SK-N-SH (cell line): ENCODE measurements at regions not wholly inside any gene's neighbourhood (a gene's known extent, or its start where the extent isn't known, plus 50 kb on each side); places are given as distances from the start of the nearest gene placed in this dataset.

Experiments
- CTCF ChIA-PET: fragments of 300-600, 350-600 bp; formaldehyde crosslinking; extraction: SDS; loops from one replicate; lab custom pipeline; 2021; lab: Yijun Ruan, JAX
- POLR2A ChIA-PET: fragments of 350-600 bp; sonication (Branson Sonifier 250); formaldehyde crosslinking; extraction: SDS; loops from one replicate; lab custom pipeline; 2020; ENCODE audit warnings: antibody characterized with exemption, inconsistent platforms; lab: Yijun Ruan, JAX
- DNase-seq: peaks from one replicate; pipeline ENCODE4 v3.0.0; 2012
- H2AFZ ChIP-seq: fragments of 200-600 bp; sonication (generic); 2 replicates; pipeline ENCODE4 v1.8.1; 2016; ENCODE audit warnings: antibody characterized with exemption, mild to moderate bottlenecking, low read depth
- H3F3A ChIP-seq: fragments of 200-600 bp; sonication (generic); replicated peaks from 2 replicates; pipeline ENCODE3; 2016; ENCODE audit warnings: antibody characterized with exemption, mild to moderate bottlenecking; ENCODE audit not compliant: insufficient read depth
- H3K27ac ChIP-seq, 2 experiments: fragments of 200-500 bp in 1 of 2; fragments of 200-600 bp in 1 of 2; sonication (Bioruptor generic) in 1 of 2; sonication (generic), shearing (Covaris generic) in 1 of 2; 2 replicates each; pipeline versions ENCODE4 v1.5.1 to v1.6.1; 2014 to 2016; ENCODE audit warnings: low read depth in 2 of 2, inconsistent platforms in 1 of 2, low read length in 1 of 2, mild to moderate bottlenecking in 1 of 2, mixed read lengths in 1 of 2
- H3K27me3 ChIP-seq: fragments of 200-600 bp; sonication (generic), shearing (Covaris generic); 2 replicates; pipeline ENCODE4 v1.6.1; 2016; ENCODE audit warnings: mixed run types; ENCODE audit not compliant: insufficient read depth
- H3K36me3 ChIP-seq, 2 experiments: fragments of 200-500 bp in 1 of 2; fragments of 200-600 bp in 1 of 2; sonication (Bioruptor generic) in 1 of 2; sonication (generic) in 1 of 2; replicated peaks in 1 of 2; 2 replicates each; pipeline versions ENCODE3 to v1.5.1; 2014 to 2016; ENCODE audit warnings: low read length in 1 of 2, mild to moderate bottlenecking in 1 of 2; ENCODE audit not compliant: insufficient read depth in 2 of 2, control insufficient read depth in 1 of 2
- H3K4me1 ChIP-seq, 2 experiments: fragments of 200-500 bp in 1 of 2; fragments of 200-600 bp in 1 of 2; sonication (Bioruptor generic) in 1 of 2; sonication (generic), shearing (Covaris generic) in 1 of 2; 2 replicates each; pipeline versions ENCODE4 v1.5.1 to v1.6.1; 2014 to 2016; ENCODE audit warnings: low read depth in 1 of 2, low read length in 1 of 2, mixed run types in 1 of 2; ENCODE audit not compliant: insufficient read depth in 2 of 2, control insufficient read depth in 1 of 2
- H3K4me2 ChIP-seq: fragments of 200-600 bp; sonication (generic), shearing (Covaris generic); 2 replicates; pipeline ENCODE4 v1.6.1; 2017; ENCODE audit warnings: mixed run types
- H3K4me3 ChIP-seq, 2 experiments: fragments of 200-500 bp in 1 of 2; fragments of 200-600 bp in 1 of 2; sonication (Bioruptor generic) in 1 of 2; sonication (generic), shearing (Covaris generic) in 1 of 2; 2 replicates each; pipeline versions ENCODE4 v1.5.1 to v1.8.1; 2014 to 2016; ENCODE audit warnings: low read depth in 2 of 2, inconsistent platforms in 1 of 2, low read length in 1 of 2, mild to moderate bottlenecking in 1 of 2, mixed read lengths in 1 of 2, moderate library complexity in 1 of 2
- H3K79me2 ChIP-seq: fragments of 200-600 bp; sonication (generic); 2 replicates; pipeline ENCODE4 v1.8.1; 2017; ENCODE audit warnings: mild to moderate bottlenecking; ENCODE audit not compliant: insufficient read depth
- H3K9ac ChIP-seq: fragments of 200-600 bp; sonication (generic); 2 replicates; pipeline ENCODE4 v1.6.1; 2017; ENCODE audit warnings: mixed run types
- H3K9me2 ChIP-seq: fragments of 200-600 bp; sonication (generic); 2 replicates; pipeline ENCODE4 v1.6.1; 2017; ENCODE audit warnings: mixed run types
- H3K9me3 ChIP-seq: fragments of 200-600 bp; sonication (generic); 2 replicates; pipeline ENCODE4 v1.6.1; 2017; ENCODE audit warnings: mixed run types, mild to moderate bottlenecking, moderate library complexity
- H4K20me1 ChIP-seq: fragments of 200-600 bp; sonication (generic); 2 replicates; pipeline ENCODE4 v1.6.1; 2017; ENCODE audit warnings: mild to moderate bottlenecking, mixed run types; ENCODE audit not compliant: insufficient read depth
- CHD2 ChIP-seq: fragments of 150-350 bp; IDR thresholded peaks from 2 replicates; pipeline ENCODE4 v1.6.1; 2018; ENCODE audit warnings: low read length; ENCODE audit not compliant: partially characterized antibody
- ELF1 ChIP-seq: IDR thresholded peaks from 2 replicates; pipeline ENCODE4 v1.4.0; 2012
- EP300 ChIP-seq, 2 experiments: IDR thresholded peaks; 2 replicates each; pipeline versions ENCODE4 v1.4.0 to v1.6.1; 2012; ENCODE audit warnings: borderline replicate concordance in 1 of 2, low read depth in 1 of 2, low read length in 1 of 2
- FOXJ3 ChIP-seq: sonication (generic); formaldehyde crosslinking; IDR thresholded peaks from 2 replicates; pipeline ENCODE4 v1.5.1; 2020; ENCODE audit warnings: mild to moderate bottlenecking, missing genetic modification reagents
- FOXM1 ChIP-seq: IDR thresholded peaks from 2 replicates; pipeline ENCODE4 v1.4.0; 2012; ENCODE audit warnings: low read depth, mild to moderate bottlenecking
- GABPA ChIP-seq: IDR thresholded peaks from 2 replicates; pipeline ENCODE4 v1.4.0; 2012; ENCODE audit warnings: low read depth, mild to moderate bottlenecking
- MAX ChIP-seq: IDR thresholded peaks from 2 replicates; pipeline ENCODE4 v1.4.0; 2012; ENCODE audit warnings: low read depth
- NFIC ChIP-seq: IDR thresholded peaks from 2 replicates; pipeline ENCODE4 v1.4.0; 2012; ENCODE audit warnings: borderline replicate concordance
- NRF1 ChIP-seq: IDR thresholded peaks from 2 replicates; pipeline ENCODE4 v1.6.1; 2012; ENCODE audit warnings: low read depth, mild to moderate bottlenecking, low read length
- POLR2AphosphoS5 ChIP-seq: IDR thresholded peaks from 2 replicates; pipeline ENCODE4 v1.6.1; 2012; ENCODE audit warnings: low read depth, low read length
- RAD21 ChIP-seq: IDR thresholded peaks from 2 replicates; pipeline ENCODE4 v1.6.1; 2012; ENCODE audit warnings: mild to moderate bottlenecking, low read length
- RCOR1 ChIP-seq: fragments of 150-350 bp; IDR thresholded peaks from 2 replicates; pipeline ENCODE4 v1.6.1; 2017; ENCODE audit warnings: antibody characterized with exemption, low read length
- RFX5 ChIP-seq: IDR thresholded peaks from 2 replicates; pipeline ENCODE4 v1.6.1; 2012; ENCODE audit warnings: mild to moderate bottlenecking, improper control_type of control experiment, low read length
- RXRA ChIP-seq: IDR thresholded peaks from 2 replicates; pipeline ENCODE4 v1.4.0; 2012; ENCODE audit warnings: low read depth, mild to moderate bottlenecking, borderline replicate concordance
- SIN3A ChIP-seq: IDR thresholded peaks from 2 replicates; pipeline ENCODE4 v1.6.1; 2012; ENCODE audit warnings: low read depth, mild to moderate bottlenecking, low read length, moderate library complexity, borderline replicate concordance
- SMC3 ChIP-seq: IDR thresholded peaks from 2 replicates; pipeline ENCODE4 v1.6.1; 2012; ENCODE audit warnings: low read depth, low read length, improper control_type of control experiment
- TCF12 ChIP-seq: IDR thresholded peaks from 2 replicates; pipeline ENCODE4 v1.4.0; 2012
- YY1 ChIP-seq: IDR thresholded peaks from 2 replicates; pipeline ENCODE4 v1.4.0; 2012; ENCODE audit warnings: low read depth, mild to moderate bottlenecking
- ZBTB33 ChIP-seq: IDR thresholded peaks from 2 replicates; pipeline ENCODE4 v1.4.0; 2012; ENCODE audit warnings: low read depth, borderline replicate concordance
- WGBS: methylation state at CpG from one replicate; pipeline ENCODE4 v1.1.6; 2017; ENCODE audit warnings: low lambda C conversion rate; 5-methylcytosine and 5-hydroxymethylcytosine counted together
- TF ChIP-seq, protein P1 (sequence below): fragments of 200-600 bp; sonication (generic); IDR thresholded peaks from 2 replicates; pipeline ENCODE4 v1.6.1; 2017; ENCODE audit warnings: antibody characterized with exemption, mild to moderate bottlenecking, moderate library complexity
- TF ChIP-seq, protein P2 (sequence below): IDR thresholded peaks from 2 replicates; pipeline ENCODE4; 2012

GRCh38 chr5:90306613-90307012 is 102.9 kb downstream of the CETN3 start:
- Histone ChIP-seq H3K9me2 (no peaks in the 10 kb centered on the region), H3K9ac (no peak overlapping the region), H3K27ac (no peak overlapping the region), H2AFZ (no peak overlapping the region), H3K36me3 (no peaks in the 10 kb centered on the region), H4K20me1 (no peaks in the 10 kb centered on the region), H3K4me1 (no peaks in the 10 kb centered on the region; a peak in 1 of 4 replicates), H3K27me3 (no peaks in the 10 kb centered on the region), H3K9me3 (no peaks in the 10 kb centered on the region), H3K4me3 (no peak overlapping the region), H3F3A (no peaks in the 10 kb centered on the region), H3K4me2 (no peak overlapping the region), H3K79me2 (no peaks in the 10 kb centered on the region)
- ChIA-PET CTCF (interaction anchor here (1.3 kb wide), 1 partner anchor 12 kb away, joined by 3 read pairs; no protein-coding TSS in a partner anchor), POLR2A (no interaction called here)
- TF ChIP-seq SIN3A (no peak), RAD21 (no peak), TCF12 (no peak), NRF1 (no peak), YY1 (no peak), POLR2AphosphoS5 (no peak), ZBTB33 (no peak), MAX (no peak)
- TF ChIP-seq, protein P1, sequence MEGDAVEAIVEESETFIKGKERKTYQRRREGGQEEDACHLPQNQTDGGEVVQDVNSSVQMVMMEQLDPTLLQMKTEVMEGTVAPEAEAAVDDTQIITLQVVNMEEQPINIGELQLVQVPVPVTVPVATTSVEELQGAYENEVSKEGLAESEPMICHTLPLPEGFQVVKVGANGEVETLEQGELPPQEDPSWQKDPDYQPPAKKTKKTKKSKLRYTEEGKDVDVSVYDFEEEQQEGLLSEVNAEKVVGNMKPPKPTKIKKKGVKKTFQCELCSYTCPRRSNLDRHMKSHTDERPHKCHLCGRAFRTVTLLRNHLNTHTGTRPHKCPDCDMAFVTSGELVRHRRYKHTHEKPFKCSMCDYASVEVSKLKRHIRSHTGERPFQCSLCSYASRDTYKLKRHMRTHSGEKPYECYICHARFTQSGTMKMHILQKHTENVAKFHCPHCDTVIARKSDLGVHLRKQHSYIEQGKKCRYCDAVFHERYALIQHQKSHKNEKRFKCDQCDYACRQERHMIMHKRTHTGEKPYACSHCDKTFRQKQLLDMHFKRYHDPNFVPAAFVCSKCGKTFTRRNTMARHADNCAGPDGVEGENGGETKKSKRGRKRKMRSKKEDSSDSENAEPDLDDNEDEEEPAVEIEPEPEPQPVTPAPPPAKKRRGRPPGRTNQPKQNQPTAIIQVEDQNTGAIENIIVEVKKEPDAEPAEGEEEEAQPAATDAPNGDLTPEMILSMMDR, result no peak
- TF ChIP-seq, protein P2, sequence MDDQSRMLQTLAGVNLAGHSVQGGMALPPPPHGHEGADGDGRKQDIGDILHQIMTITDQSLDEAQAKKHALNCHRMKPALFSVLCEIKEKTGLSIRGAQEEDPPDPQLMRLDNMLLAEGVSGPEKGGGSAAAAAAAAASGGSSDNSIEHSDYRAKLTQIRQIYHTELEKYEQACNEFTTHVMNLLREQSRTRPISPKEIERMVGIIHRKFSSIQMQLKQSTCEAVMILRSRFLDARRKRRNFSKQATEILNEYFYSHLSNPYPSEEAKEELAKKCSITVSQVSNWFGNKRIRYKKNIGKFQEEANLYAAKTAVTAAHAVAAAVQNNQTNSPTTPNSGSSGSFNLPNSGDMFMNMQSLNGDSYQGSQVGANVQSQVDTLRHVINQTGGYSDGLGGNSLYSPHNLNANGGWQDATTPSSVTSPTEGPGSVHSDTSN, result no peak
- no peak for DNase-seq

DNA sequence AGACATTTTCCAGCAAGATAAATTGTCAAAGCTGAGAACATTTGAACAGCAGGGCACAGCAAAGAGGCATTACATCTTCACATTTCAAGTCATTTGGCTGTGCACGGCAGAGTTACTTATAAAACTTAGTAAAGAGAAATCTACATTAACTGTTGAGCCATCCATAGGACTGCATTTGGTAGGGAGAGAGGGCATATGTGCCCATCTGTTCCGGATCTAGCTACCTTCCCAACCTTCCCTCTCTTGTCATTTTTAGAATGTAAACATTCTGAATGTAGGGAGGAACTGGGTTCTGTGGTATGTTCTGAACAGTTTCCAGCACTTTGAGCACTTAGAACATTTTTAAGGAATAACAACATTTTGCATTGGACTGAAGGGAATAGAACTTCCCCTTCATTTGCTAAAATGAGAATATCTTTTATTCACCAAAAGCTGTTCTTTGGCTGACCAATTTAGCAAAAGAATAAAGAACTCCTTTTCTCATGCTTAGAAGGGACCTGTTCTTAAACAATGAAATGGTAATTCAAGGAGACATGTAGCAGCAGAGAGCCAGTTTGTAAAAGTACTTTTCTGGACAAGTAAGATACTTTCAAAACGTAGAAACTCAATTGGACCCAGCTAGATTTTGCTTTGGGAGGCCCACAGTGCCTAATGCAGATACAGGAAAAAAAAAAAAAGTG is 104.4 kb downstream of the CETN3 start:
- Histone ChIP-seq H3K4me2 (no peak overlapping the region), H3K9ac (no peak overlapping the region), H4K20me1 (no peaks in the 10 kb centered on the region), H3K4me1 (no peaks in the 10 kb centered on the region; a peak in 1 of 4 replicates), H3K27ac (no peak overlapping the region), H3K36me3 (no peaks in the 10 kb centered on the region), H3K79me2 (no peaks in the 10 kb centered on the region), H2AFZ (no peak overlapping the region), H3K27me3 (no peaks in the 10 kb centered on the region), H3F3A (no peaks in the 10 kb centered on the region), H3K9me3 (no peaks in the 10 kb centered on the region), H3K4me3 (no peak overlapping the region), H3K9me2 (no peaks in the 10 kb centered on the region)
- ChIA-PET CTCF (interaction anchor here (0.7 to 1.4 kb wide), 4 partner anchors 9 to 1575 kb away, joined by 3 to 5 read pairs (median 3); no protein-coding TSS in a partner anchor), POLR2A (no interaction called here)
- no peak for DNase-seq
- no peak for TF ChIP-seq SMC3
- TF ChIP-seq ELF1, result no peak
- no peak for TF ChIP-seq POLR2AphosphoS5
- no peak for TF ChIP-seq CHD2
- TF ChIP-seq FOXM1, result no peak
- TF ChIP-seq, protein P2, result no peak
- TF ChIP-seq GABPA, result no peak
- no peak for TF ChIP-seq YY1
- no peak for TF ChIP-seq RXRA
- TF ChIP-seq RAD21, result no peak
- no peak for TF ChIP-seq FOXJ3 (CRISPR knock-in tag)
- no peak for TF ChIP-seq RCOR1
- TF ChIP-seq NFIC, result no peak
- TF ChIP-seq EP300 (IDR thresholded peaks at IDR 0.05; ENCODE audit: borderline replicate concordance in 1 of 2, low read depth in 1 of 2, low read length in 1 of 2), result no peak
- no peak for TF ChIP-seq RFX5
- 33% methylated on average over 3 of the region's 3 CpGs for WGBS
